IMR-90 (cell line): ENCODE measurements at regions not wholly inside any gene's neighbourhood (a gene's known extent, or its start where the extent isn't known, plus 50 kb on each side); places are given as distances from the start of the nearest gene placed in this dataset.

Experiments used
- ATAC-seq: fragments of 200-7000 bp; cut with Tn5 transposase; 2 replicates; pipeline ENCODE4 v1.9.1; 2020; ENCODE audit warnings: low read depth, mild to moderate bottlenecking, moderate library complexity
- BruUV-seq: library from RNA; stranded (reverse); fragments of 400-500 nt; replicated peaks from 2 replicates; lab custom pipeline; 2021; lab: Mats Ljungman, UMichigan
- CTCF ChIA-PET: fragments of 300-600 bp; formaldehyde crosslinking; extraction: SDS; loops from one replicate; lab custom pipeline; 2021; ENCODE audit warnings: antibody characterized with exemption; lab: Yijun Ruan, JAX
- POLR2A ChIA-PET: fragments of 300-600 bp; sonication (Branson Sonifier 250); formaldehyde crosslinking; loops from one replicate; lab custom pipeline; 2022; ENCODE audit warnings: antibody characterized with exemption; ENCODE audit not compliant: unreplicated experiment; lab: Charles Lee
- DNase-seq: peaks from one replicate; pipeline ENCODE4 v3.0.0; 2013
- H2AFZ ChIP-seq: replicated peaks from 2 replicates; pipeline ENCODE3; 2013; ENCODE audit warnings: low read length, mild to moderate bottlenecking; ENCODE audit not compliant: poor library complexity
- H2AK5ac ChIP-seq: 2 replicates; pipeline ENCODE4 v1.6.1; 2013; ENCODE audit warnings: low read depth, low read length, inconsistent platforms
- H2AK9ac ChIP-seq: replicated peaks from 2 replicates; pipeline ENCODE3; 2013; ENCODE audit warnings: mild to moderate bottlenecking, low read depth, low read length, moderate library complexity; ENCODE audit not compliant: poor library complexity
- H2BK120ac ChIP-seq: 2 replicates; pipeline ENCODE4 v1.6.1; 2013; ENCODE audit warnings: low read depth, low read length, inconsistent platforms
- H2BK15ac ChIP-seq: 3 replicates; pipeline ENCODE4 v1.6.1; 2013; ENCODE audit warnings: low read depth, low read length, inconsistent platforms
- H2BK20ac ChIP-seq: 2 replicates; pipeline ENCODE4 v1.6.1; 2013; ENCODE audit warnings: low read depth, mild to moderate bottlenecking, inconsistent platforms, low read length, moderate library complexity
- H2BK5ac ChIP-seq: 2 replicates; pipeline ENCODE4 v1.6.1; 2013; ENCODE audit warnings: mild to moderate bottlenecking, low read depth, low read length, inconsistent platforms; ENCODE audit not compliant: poor library complexity, severe bottlenecking
- H3K14ac ChIP-seq: replicated peaks from 2 replicates; pipeline ENCODE4 v1.6.1; 2013; ENCODE audit warnings: low read depth, low read length, inconsistent platforms
- H3K18ac ChIP-seq: 2 replicates; pipeline ENCODE4 v1.6.1; 2013; ENCODE audit warnings: low read depth, low read length, control low read depth
- H3K23ac ChIP-seq: 2 replicates; pipeline ENCODE4 v1.6.1; 2013; ENCODE audit warnings: low read depth, low read length, inconsistent platforms
- H3K27ac ChIP-seq: 2 replicates; pipeline ENCODE4 v1.5.1; 2013; ENCODE audit warnings: mild to moderate bottlenecking, control low read depth, low read length; ENCODE audit not compliant: insufficient read depth
- H3K27me3 ChIP-seq: 2 replicates; pipeline ENCODE4 v1.6.1; 2013; ENCODE audit warnings: low read length; ENCODE audit not compliant: control insufficient read depth, insufficient read depth
- H3K36me3 ChIP-seq: 2 replicates; pipeline ENCODE4 v1.6.1; 2013; ENCODE audit warnings: low read length, mixed read lengths; ENCODE audit not compliant: control insufficient read depth, insufficient read depth
- H3K4ac ChIP-seq: 2 replicates; pipeline ENCODE4 v1.6.1; 2013; ENCODE audit warnings: low read depth, low read length, inconsistent platforms
- H3K4me1 ChIP-seq: 2 replicates; pipeline ENCODE4 v1.6.1; 2013; ENCODE audit warnings: low read length, mixed read lengths; ENCODE audit not compliant: control insufficient read depth, insufficient read depth
- H3K4me2 ChIP-seq: 2 replicates; pipeline ENCODE4 v1.6.1; 2013; ENCODE audit warnings: low read depth, mild to moderate bottlenecking, control low read depth, low read length, moderate library complexity
- H3K4me3 ChIP-seq: 2 replicates; pipeline ENCODE4 v1.5.1; 2013; ENCODE audit warnings: low read depth, mild to moderate bottlenecking, control low read depth, low read length, moderate library complexity; ENCODE audit not compliant: insufficient read depth
- H3K56ac ChIP-seq: 2 replicates; pipeline ENCODE4 v1.6.1; 2013; ENCODE audit warnings: low read length, inconsistent platforms; ENCODE audit not compliant: insufficient read depth; ENCODE audit errors: extremely low read depth
- H3K79me1 ChIP-seq, 2 experiments: 2 replicates each; pipeline ENCODE4 v1.6.1; 2013; ENCODE audit warnings: low read length in 2 of 2, inconsistent platforms in 1 of 2, low read depth in 1 of 2
- H3K9ac ChIP-seq: 2 replicates; pipeline ENCODE4 v1.6.1; 2013; ENCODE audit warnings: low read depth, low read length, control low read depth
- H3K9me1 ChIP-seq: 2 replicates; pipeline ENCODE4 v1.6.1; 2013; ENCODE audit warnings: low read length, inconsistent platforms; ENCODE audit not compliant: insufficient read depth
- H3K9me3 ChIP-seq: 2 replicates; pipeline ENCODE4 v1.6.1; 2013; ENCODE audit warnings: low read length; ENCODE audit not compliant: control insufficient read depth, insufficient read depth
- H4K20me1 ChIP-seq: 2 replicates; pipeline ENCODE4 v1.6.1; 2013; ENCODE audit warnings: low read length, inconsistent platforms; ENCODE audit not compliant: insufficient read depth
- H4K5ac ChIP-seq: 2 replicates; pipeline ENCODE4 v1.6.1; 2013; ENCODE audit warnings: mild to moderate bottlenecking, low read depth, low read length, control low read depth
- H4K8ac ChIP-seq, 2 experiments: 2 replicates each; pipeline ENCODE4 v1.6.1; 2013; ENCODE audit warnings: low read depth in 2 of 2, low read length in 2 of 2, control low read depth in 1 of 2, inconsistent platforms in 1 of 2
- H4K91ac ChIP-seq: 2 replicates; pipeline ENCODE4 v1.6.1; 2013; ENCODE audit warnings: low read depth, low read length, inconsistent platforms; ENCODE audit not compliant: insufficient read depth
- CEBPB ChIP-seq: IDR thresholded peaks from 2 replicates; pipeline ENCODE4 v1.6.1; 2012; ENCODE audit warnings: low read depth, low read length, improper control_type of control experiment
- CHD1 ChIP-seq: IDR thresholded peaks from 2 replicates; pipeline ENCODE4 v1.6.1; 2012; ENCODE audit warnings: low read depth, low read length, improper control_type of control experiment
- MAZ ChIP-seq: IDR thresholded peaks from 2 replicates; pipeline ENCODE4 v1.6.1; 2012; ENCODE audit warnings: low read depth, mild to moderate bottlenecking, low read length, improper control_type of control experiment, moderate library complexity, borderline replicate concordance
- MXI1 ChIP-seq: IDR thresholded peaks from 2 replicates; pipeline ENCODE4 v1.6.1; 2012; ENCODE audit warnings: low read depth, mild to moderate bottlenecking, low read length, moderate library complexity, borderline replicate concordance
- NFE2L2 ChIP-seq: fragments of 150-350 bp; IDR thresholded peaks from 2 replicates; pipeline ENCODE4 v1.6.1; 2016; ENCODE audit warnings: low read depth, mild to moderate bottlenecking, low read length
- RFX5 ChIP-seq: IDR thresholded peaks from 2 replicates; pipeline ENCODE4 v1.8.0; 2012; ENCODE audit warnings: low read depth, mild to moderate bottlenecking, low read length, moderate library complexity
- SMC3 ChIP-seq: fragments of 150-350 bp; IDR thresholded peaks from 2 replicates; pipeline ENCODE4 v1.6.1; 2016; ENCODE audit warnings: low read depth, mild to moderate bottlenecking, antibody characterized with exemption, low read length, moderate library complexity
- WGBS, 2 experiments: methylation state at CpG; one replicate each; pipeline versions ENCODE4 v1.1.5 to v1.1.7; 2013; ENCODE audit warnings: missing lambda C conversion rate in 2 of 2; ENCODE audit not compliant: insufficient read length in 1 of 2; ENCODE audit errors: extremely low coverage in 2 of 2; 5-methylcytosine and 5-hydroxymethylcytosine counted together
- dilution Hi-C: fragments of 300-500 bp; cut with HindIII; formaldehyde crosslinking; loops from one replicate; pipeline ENCODE4 v1.14.3; 2018; ENCODE audit warnings: low sequenced_read_pairs; ENCODE audit not compliant: unreplicated experiment
- in situ Hi-C: fragments of 300-500 bp; cut with MboI; formaldehyde crosslinking; loops from 3 replicates; pipeline ENCODE4 v1.14.3; 2019; ENCODE audit warnings: low sequenced_read_pairs, inconsistent platforms, mixed read lengths
- intact Hi-C: fragments of 100-400 bp; cut with micrococcal nuclease; formaldehyde crosslinking; loops from 2 replicates; pipeline ENCODE4 v1.10.0; 2022
- TF ChIP-seq, protein P1 (sequence below): conservative IDR thresholded peaks from 2 replicates; pipeline ENCODE4 v1.5.1; 2012; ENCODE audit warnings: mild to moderate bottlenecking, low read depth, low read length, improper control_type of control experiment

- POLR2A ChIA-PET: no interaction called here
- no peak overlapping the region for H2AFZ ChIP-seq
- H4K5ac ChIP-seq: no peak overlapping the region
Measured at GRCh38 chrX:129108936-129109335, 414.4 kb downstream of the SMARCA1 start.

More at GRCh38 chrX:129108936-129109335, 414.4 kb downstream of the SMARCA1 start:
- H2BK120ac ChIP-seq: no peak overlapping the region
- no peak overlapping the region for H2BK5ac ChIP-seq
- ATAC-seq: no peak
- no peak overlapping the region for H3K27ac ChIP-seq
- no peak overlapping the region for H3K4ac ChIP-seq
- dilution Hi-C loops (no loop called here), in situ Hi-C loops (no loop called here), intact Hi-C loops (no loop called here)
- H3K9me1 ChIP-seq: no peaks in the 10 kb centered on the region
- no CpG with 5 or more reads among the region's 4 CpGs for WGBS, 2 experiments
- H2AK9ac ChIP-seq: no peak overlapping the region
- H4K8ac ChIP-seq: no peak overlapping the region
- no peaks in the 10 kb centered on the region for H4K20me1 ChIP-seq
- TF ChIP-seq CEBPB (no peak), MAZ (no peak), RFX5 (no peak), SMC3 (no peak), CHD1 (no peak), MXI1 (no peak), NFE2L2 (no peak)
- TF ChIP-seq, protein P1, sequence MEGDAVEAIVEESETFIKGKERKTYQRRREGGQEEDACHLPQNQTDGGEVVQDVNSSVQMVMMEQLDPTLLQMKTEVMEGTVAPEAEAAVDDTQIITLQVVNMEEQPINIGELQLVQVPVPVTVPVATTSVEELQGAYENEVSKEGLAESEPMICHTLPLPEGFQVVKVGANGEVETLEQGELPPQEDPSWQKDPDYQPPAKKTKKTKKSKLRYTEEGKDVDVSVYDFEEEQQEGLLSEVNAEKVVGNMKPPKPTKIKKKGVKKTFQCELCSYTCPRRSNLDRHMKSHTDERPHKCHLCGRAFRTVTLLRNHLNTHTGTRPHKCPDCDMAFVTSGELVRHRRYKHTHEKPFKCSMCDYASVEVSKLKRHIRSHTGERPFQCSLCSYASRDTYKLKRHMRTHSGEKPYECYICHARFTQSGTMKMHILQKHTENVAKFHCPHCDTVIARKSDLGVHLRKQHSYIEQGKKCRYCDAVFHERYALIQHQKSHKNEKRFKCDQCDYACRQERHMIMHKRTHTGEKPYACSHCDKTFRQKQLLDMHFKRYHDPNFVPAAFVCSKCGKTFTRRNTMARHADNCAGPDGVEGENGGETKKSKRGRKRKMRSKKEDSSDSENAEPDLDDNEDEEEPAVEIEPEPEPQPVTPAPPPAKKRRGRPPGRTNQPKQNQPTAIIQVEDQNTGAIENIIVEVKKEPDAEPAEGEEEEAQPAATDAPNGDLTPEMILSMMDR: no peak
- no peak overlapping the region for H3K18ac ChIP-seq
- H3K9ac ChIP-seq: no peak overlapping the region
- H3K4me3 ChIP-seq: no peak overlapping the region
- no peaks in the 10 kb centered on the region for H3K36me3 ChIP-seq
- no peak overlapping the region for H2AK5ac ChIP-seq
- H3K56ac ChIP-seq: no peak overlapping the region
- no peak overlapping the region for H2BK20ac ChIP-seq
- CTCF ChIA-PET: no interaction called here
- DNase-seq: no peak
- H3K79me1 ChIP-seq: no peaks in the 10 kb centered on the region
- no peaks in the 10 kb centered on the region for H3K9me3 ChIP-seq
- no peak overlapping the region for H4K91ac ChIP-seq
- BruUV-seq: no TSS peak
- H3K4me1 ChIP-seq: no peaks in the 10 kb centered on the region
- H2BK15ac ChIP-seq: no peak overlapping the region
- peaks cover 1% of the 10 kb centered on the region; the same call in 1 of the 2 replicates for H3K27me3 ChIP-seq
- H3K4me2 ChIP-seq: no peak overlapping the region
- H3K23ac ChIP-seq: no peak overlapping the region
- H3K14ac ChIP-seq: no peak overlapping the region
